IMR-90 (cell line): ENCODE measurements at regions not wholly inside any gene's neighbourhood (a gene's known extent, or its start where the extent isn't known, plus 50 kb on each side); places are given as distances from the start of the nearest gene placed in this dataset.

ENCODE experiments used
- ATAC-seq: fragments of 200-7000 bp; cut with Tn5 transposase; 2 replicates; pipeline ENCODE4 v1.9.1; 2020; ENCODE audit warnings: low read depth, mild to moderate bottlenecking, moderate library complexity
- BruUV-seq: library from RNA; stranded (reverse); fragments of 400-500 nt; replicated peaks from 2 replicates; lab custom pipeline; 2021; lab: Mats Ljungman, UMichigan
- CTCF ChIA-PET: fragments of 300-600 bp; formaldehyde crosslinking; extraction: SDS; loops from one replicate; lab custom pipeline; 2021; ENCODE audit warnings: antibody characterized with exemption; lab: Yijun Ruan, JAX
- POLR2A ChIA-PET: fragments of 300-600 bp; sonication (Branson Sonifier 250); formaldehyde crosslinking; loops from one replicate; lab custom pipeline; 2022; ENCODE audit warnings: antibody characterized with exemption; ENCODE audit not compliant: unreplicated experiment; lab: Charles Lee
- DNase-seq: peaks from one replicate; pipeline ENCODE4 v3.0.0; 2013
- H2AFZ ChIP-seq: replicated peaks from 2 replicates; pipeline ENCODE3; 2013; ENCODE audit warnings: low read length, mild to moderate bottlenecking; ENCODE audit not compliant: poor library complexity
- H2AK5ac ChIP-seq: 2 replicates; pipeline ENCODE4 v1.6.1; 2013; ENCODE audit warnings: low read depth, low read length, inconsistent platforms
- H2AK9ac ChIP-seq: replicated peaks from 2 replicates; pipeline ENCODE3; 2013; ENCODE audit warnings: mild to moderate bottlenecking, low read depth, low read length, moderate library complexity; ENCODE audit not compliant: poor library complexity
- H2BK120ac ChIP-seq: 2 replicates; pipeline ENCODE4 v1.6.1; 2013; ENCODE audit warnings: low read depth, low read length, inconsistent platforms
- H2BK15ac ChIP-seq: 3 replicates; pipeline ENCODE4 v1.6.1; 2013; ENCODE audit warnings: low read depth, low read length, inconsistent platforms
- H2BK20ac ChIP-seq: 2 replicates; pipeline ENCODE4 v1.6.1; 2013; ENCODE audit warnings: low read depth, mild to moderate bottlenecking, inconsistent platforms, low read length, moderate library complexity
- H2BK5ac ChIP-seq: 2 replicates; pipeline ENCODE4 v1.6.1; 2013; ENCODE audit warnings: mild to moderate bottlenecking, low read depth, low read length, inconsistent platforms; ENCODE audit not compliant: poor library complexity, severe bottlenecking
- H3K14ac ChIP-seq: replicated peaks from 2 replicates; pipeline ENCODE4 v1.6.1; 2013; ENCODE audit warnings: low read depth, low read length, inconsistent platforms
- H3K18ac ChIP-seq: 2 replicates; pipeline ENCODE4 v1.6.1; 2013; ENCODE audit warnings: low read depth, low read length, control low read depth
- H3K23ac ChIP-seq: 2 replicates; pipeline ENCODE4 v1.6.1; 2013; ENCODE audit warnings: low read depth, low read length, inconsistent platforms
- H3K27ac ChIP-seq: 2 replicates; pipeline ENCODE4 v1.5.1; 2013; ENCODE audit warnings: mild to moderate bottlenecking, control low read depth, low read length; ENCODE audit not compliant: insufficient read depth
- H3K27me3 ChIP-seq: 2 replicates; pipeline ENCODE4 v1.6.1; 2013; ENCODE audit warnings: low read length; ENCODE audit not compliant: control insufficient read depth, insufficient read depth
- H3K36me3 ChIP-seq: 2 replicates; pipeline ENCODE4 v1.6.1; 2013; ENCODE audit warnings: low read length, mixed read lengths; ENCODE audit not compliant: control insufficient read depth, insufficient read depth
- H3K4ac ChIP-seq: 2 replicates; pipeline ENCODE4 v1.6.1; 2013; ENCODE audit warnings: low read depth, low read length, inconsistent platforms
- H3K4me1 ChIP-seq: 2 replicates; pipeline ENCODE4 v1.6.1; 2013; ENCODE audit warnings: low read length, mixed read lengths; ENCODE audit not compliant: control insufficient read depth, insufficient read depth
- H3K4me2 ChIP-seq: 2 replicates; pipeline ENCODE4 v1.6.1; 2013; ENCODE audit warnings: low read depth, mild to moderate bottlenecking, control low read depth, low read length, moderate library complexity
- H3K4me3 ChIP-seq: 2 replicates; pipeline ENCODE4 v1.5.1; 2013; ENCODE audit warnings: low read depth, mild to moderate bottlenecking, control low read depth, low read length, moderate library complexity; ENCODE audit not compliant: insufficient read depth
- H3K56ac ChIP-seq: 2 replicates; pipeline ENCODE4 v1.6.1; 2013; ENCODE audit warnings: low read length, inconsistent platforms; ENCODE audit not compliant: insufficient read depth; ENCODE audit errors: extremely low read depth
- H3K79me1 ChIP-seq, 2 experiments: 2 replicates each; pipeline ENCODE4 v1.6.1; 2013; ENCODE audit warnings: low read length in 2 of 2, inconsistent platforms in 1 of 2, low read depth in 1 of 2
- H3K9ac ChIP-seq: 2 replicates; pipeline ENCODE4 v1.6.1; 2013; ENCODE audit warnings: low read depth, low read length, control low read depth
- H3K9me1 ChIP-seq: 2 replicates; pipeline ENCODE4 v1.6.1; 2013; ENCODE audit warnings: low read length, inconsistent platforms; ENCODE audit not compliant: insufficient read depth
- H3K9me3 ChIP-seq: 2 replicates; pipeline ENCODE4 v1.6.1; 2013; ENCODE audit warnings: low read length; ENCODE audit not compliant: control insufficient read depth, insufficient read depth
- H4K20me1 ChIP-seq: 2 replicates; pipeline ENCODE4 v1.6.1; 2013; ENCODE audit warnings: low read length, inconsistent platforms; ENCODE audit not compliant: insufficient read depth
- H4K5ac ChIP-seq: 2 replicates; pipeline ENCODE4 v1.6.1; 2013; ENCODE audit warnings: mild to moderate bottlenecking, low read depth, low read length, control low read depth
- H4K8ac ChIP-seq, 2 experiments: 2 replicates each; pipeline ENCODE4 v1.6.1; 2013; ENCODE audit warnings: low read depth in 2 of 2, low read length in 2 of 2, control low read depth in 1 of 2, inconsistent platforms in 1 of 2
- H4K91ac ChIP-seq: 2 replicates; pipeline ENCODE4 v1.6.1; 2013; ENCODE audit warnings: low read depth, low read length, inconsistent platforms; ENCODE audit not compliant: insufficient read depth
- CHD1 ChIP-seq: IDR thresholded peaks from 2 replicates; pipeline ENCODE4 v1.6.1; 2012; ENCODE audit warnings: low read depth, low read length, improper control_type of control experiment
- ELK1 ChIP-seq: fragments of 150-350 bp; IDR thresholded peaks from 2 replicates; pipeline ENCODE4 v1.6.1; 2016; ENCODE audit warnings: low read depth, mild to moderate bottlenecking, low read length, moderate library complexity, borderline replicate concordance
- MXI1 ChIP-seq: IDR thresholded peaks from 2 replicates; pipeline ENCODE4 v1.6.1; 2012; ENCODE audit warnings: low read depth, mild to moderate bottlenecking, low read length, moderate library complexity, borderline replicate concordance
- POLR2A ChIP-seq: IDR thresholded peaks from 2 replicates; pipeline ENCODE4 v1.6.1; 2012; ENCODE audit warnings: mild to moderate bottlenecking, low read depth, low read length
- SMC3 ChIP-seq: fragments of 150-350 bp; IDR thresholded peaks from 2 replicates; pipeline ENCODE4 v1.6.1; 2016; ENCODE audit warnings: low read depth, mild to moderate bottlenecking, antibody characterized with exemption, low read length, moderate library complexity
- WGBS, 2 experiments: methylation state at CpG; one replicate each; pipeline versions ENCODE4 v1.1.5 to v1.1.7; 2013; ENCODE audit warnings: missing lambda C conversion rate in 2 of 2; ENCODE audit not compliant: insufficient read length in 1 of 2; ENCODE audit errors: extremely low coverage in 2 of 2; 5-methylcytosine and 5-hydroxymethylcytosine counted together
- dilution Hi-C: fragments of 300-500 bp; cut with HindIII; formaldehyde crosslinking; loops from one replicate; pipeline ENCODE4 v1.14.3; 2018; ENCODE audit warnings: low sequenced_read_pairs; ENCODE audit not compliant: unreplicated experiment
- in situ Hi-C: fragments of 300-500 bp; cut with MboI; formaldehyde crosslinking; loops from 3 replicates; pipeline ENCODE4 v1.14.3; 2019; ENCODE audit warnings: low sequenced_read_pairs, inconsistent platforms, mixed read lengths
- intact Hi-C: fragments of 100-400 bp; cut with micrococcal nuclease; formaldehyde crosslinking; loops from 2 replicates; pipeline ENCODE4 v1.10.0; 2022
- TF ChIP-seq, protein P1 (sequence below): fragments of 150-350 bp; IDR thresholded peaks from 2 replicates; pipeline ENCODE4 v1.6.1; 2017; ENCODE audit warnings: mild to moderate bottlenecking, antibody characterized with exemption, low read length, low read depth

- CTCF ChIA-PET: no interaction called here
Observed at GRCh38 chr2:59754011-59754735, 799.3 kb downstream of the BCL11A start.

More at GRCh38 chr2:59754011-59754735, 799.3 kb downstream of the BCL11A start:
- Histone ChIP-seq H4K20me1 (no peaks in the 10 kb centered on the region), H3K4ac (no peak overlapping the region), H2BK120ac (no peak overlapping the region), H3K9me3 (no peaks in the 10 kb centered on the region), H2BK20ac (no peak overlapping the region), H3K4me1 (no peaks in the 10 kb centered on the region), H3K27ac (no peak overlapping the region), H2AK5ac (no peak overlapping the region), H3K23ac (no peak overlapping the region), H2AK9ac (no peak overlapping the region), H3K9me1 (no peaks in the 10 kb centered on the region), H4K8ac (no peak overlapping the region), H4K5ac (no peak overlapping the region), H2BK5ac (no peak overlapping the region), H4K91ac (no peak overlapping the region), H3K79me1 (no peaks in the 10 kb centered on the region), H3K4me2 (no peak overlapping the region), H3K14ac (no peak overlapping the region), H3K27me3 (no peaks in the 10 kb centered on the region), H3K56ac (no peak overlapping the region), H3K18ac (no peak overlapping the region), H3K36me3 (no peaks in the 10 kb centered on the region), H3K9ac (no peak overlapping the region), H2BK15ac (no peak overlapping the region), H3K4me3 (no peak overlapping the region), H2AFZ (no peak overlapping the region)
- ATAC-seq (no peak), DNase-seq (no peak)
- no CpG with 5 or more reads among the region's 9 CpGs for WGBS, 2 experiments
- POLR2A ChIA-PET: no interaction called here
- in situ Hi-C loops (no loop called here), dilution Hi-C loops (no loop called here), intact Hi-C loops (no loop called here)
- no peak for TF ChIP-seq CHD1
- TF ChIP-seq, protein P1, sequence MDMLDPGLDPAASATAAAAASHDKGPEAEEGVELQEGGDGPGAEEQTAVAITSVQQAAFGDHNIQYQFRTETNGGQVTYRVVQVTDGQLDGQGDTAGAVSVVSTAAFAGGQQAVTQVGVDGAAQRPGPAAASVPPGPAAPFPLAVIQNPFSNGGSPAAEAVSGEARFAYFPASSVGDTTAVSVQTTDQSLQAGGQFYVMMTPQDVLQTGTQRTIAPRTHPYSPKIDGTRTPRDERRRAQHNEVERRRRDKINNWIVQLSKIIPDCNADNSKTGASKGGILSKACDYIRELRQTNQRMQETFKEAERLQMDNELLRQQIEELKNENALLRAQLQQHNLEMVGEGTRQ: no peak
- TF ChIP-seq POLR2A: no peak
- TF ChIP-seq MXI1: no peak
- TF ChIP-seq ELK1: no peak
- no peak for TF ChIP-seq SMC3
- no TSS peak for BruUV-seq
